ENCODE measurements at regions not wholly inside any gene's neighbourhood (a gene's known extent, or its start where the extent isn't known, plus 50 kb on each side); places are given as distances from the start of the nearest gene placed in this dataset.

- no peak for DNase-seq (ENCODE audit: low read depth)
These were observed 846.5 kb downstream of the TYW1 start for GRCh38 chr7:67843001-67843565.

GRCh38 chr7:67843615-67844014 is 847.0 kb downstream of the TYW1 start:
- no peak for DNase-seq (ENCODE audit: low read depth)

GRCh38 chr7:67847092-67847787 is 850.6 kb downstream of the TYW1 start:
- DNase-seq (ENCODE audit: low read depth): no peak

GRCh38 chr7:67854221-67855178 is 857.9 kb downstream of the TYW1 start:
- no peak for DNase-seq (ENCODE audit: low read depth)

- DNase-seq (ENCODE audit: low read depth): no peak
These were observed 858.7 kb downstream of the TYW1 start for GRCh38 chr7:67855322-67855721.

GRCh38 chr7:67856046-67856445 is 859.4 kb downstream of the TYW1 start:
- DNase-seq (ENCODE audit: low read depth): no peak

- no peak for DNase-seq (ENCODE audit: low read depth)
These were observed 861.1 kb downstream of the TYW1 start for GRCh38 chr7:67857698-67858097.

- DNase-seq (ENCODE audit: low read depth): no peak
These were observed 862.3 kb downstream of the TYW1 start for GRCh38 chr7:67858931-67859330.

GRCh38 chr7:67863911-67864310 is 867.3 kb downstream of the TYW1 start:
- DNase-seq (ENCODE audit: low read depth): no peak

- no peak for DNase-seq (ENCODE audit: low read depth)
These were observed 869.4 kb downstream of the TYW1 start for GRCh38 chr7:67866054-67866453.

- no peak for DNase-seq (ENCODE audit: low read depth)
These were observed 870.2 kb downstream of the TYW1 start for GRCh38 chr7:67866812-67867211.

- no peak for DNase-seq (ENCODE audit: low read depth)
These were observed 873.8 kb downstream of the TYW1 start for GRCh38 chr7:67870396-67870795.

GRCh38 chr7:67875558-67875957 is 878.9 kb downstream of the TYW1 start:
- no peak for DNase-seq (ENCODE audit: low read depth)

- DNase-seq (ENCODE audit: low read depth): no peak
These were observed 882.2 kb downstream of the TYW1 start for GRCh38 chr7:67878808-67879207.

GRCh38 chr7:67882843-67883242 is 886.2 kb downstream of the TYW1 start:
- DNase-seq (ENCODE audit: low read depth): no peak

GRCh38 chr7:67890316-67890715 is 893.7 kb downstream of the TYW1 start:
- DNase-seq (ENCODE audit: low read depth): no peak

GRCh38 chr7:67894746-67895145 is 898.1 kb downstream of the TYW1 start:
- no peak for DNase-seq (ENCODE audit: low read depth)

GRCh38 chr7:67896721-67897120 is 900.1 kb downstream of the TYW1 start:
- DNase-seq (ENCODE audit: low read depth): no peak

GRCh38 chr7:67900456-67900855 is 903.8 kb downstream of the TYW1 start:
- DNase-seq (ENCODE audit: low read depth): no peak

- no peak for DNase-seq (ENCODE audit: low read depth)
These were observed 905.3 kb downstream of the TYW1 start for GRCh38 chr7:67901808-67902480.

- DNase-seq (ENCODE audit: low read depth): no peak
These were observed 911.2 kb downstream of the TYW1 start for GRCh38 chr7:67907792-67908191.

GRCh38 chr7:67912437-67912836 is 915.8 kb downstream of the TYW1 start:
- no peak for DNase-seq (ENCODE audit: low read depth)

Measured in stimulated activated CD8-positive, alpha-beta memory T cell treated with anti-CD3 and anti-CD28 coated beads, Interleukin-12 subunit alpha, Interleukin-12 subunit beta, amount 100 ng/mL, for 1 hour (primary cell).